GM21360 (cell line): ENCODE measurements at regions not wholly inside any gene's neighbourhood (a gene's known extent, or its start where the extent isn't known, plus 50 kb on each side); places are given as distances from the start of the nearest gene placed in this dataset.

ENCODE experiments used
- ATAC-seq: cut with Tn5 transposase; IDR thresholded peaks from one replicate; pipeline ENCODE4 v1.9.1; 2021; ENCODE audit warnings: mild to moderate bottlenecking, moderate library complexity; ENCODE audit not compliant: unreplicated experiment

DNA sequence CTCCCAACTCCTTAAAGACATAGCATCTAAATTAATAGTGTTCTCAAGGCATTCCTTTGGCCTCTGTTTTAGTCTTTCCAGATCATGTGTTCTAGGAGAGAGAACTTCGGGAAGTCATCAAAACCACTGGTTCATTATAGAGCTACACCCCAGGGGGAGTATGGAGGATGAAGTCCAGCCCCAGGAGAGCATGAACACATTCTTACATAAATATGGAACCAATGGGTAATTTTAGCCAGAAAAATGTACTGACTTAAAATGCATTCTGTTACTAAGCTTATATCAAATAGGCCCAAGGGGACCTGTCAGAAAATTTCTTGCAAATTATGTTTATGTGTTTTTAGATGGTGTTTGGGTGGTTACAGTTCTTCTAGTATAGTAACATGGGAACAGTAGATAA lies 165.2 kb downstream of the NTMT2 start:
- ATAC-seq, result no peak

DNA sequence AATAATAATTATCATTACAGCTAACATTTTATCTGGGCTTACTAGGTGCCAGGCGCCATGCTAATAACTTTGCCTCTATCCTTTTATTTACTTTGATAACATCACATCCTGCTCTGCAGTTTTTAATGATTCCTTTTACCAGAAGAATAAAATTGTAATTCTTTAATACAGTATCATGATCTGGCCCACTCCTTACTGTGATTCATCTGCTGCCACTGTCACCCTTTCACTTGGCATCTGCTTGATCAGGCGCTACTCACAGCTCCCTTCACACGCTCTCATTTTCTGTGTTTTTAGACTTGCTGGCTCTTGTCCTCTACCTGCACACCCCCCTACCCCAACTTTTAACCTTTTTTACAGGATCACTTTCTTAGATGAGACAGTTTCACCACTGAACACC lies 167.5 kb downstream of the NTMT2 start:
- ATAC-seq, result no peak

DNA sequence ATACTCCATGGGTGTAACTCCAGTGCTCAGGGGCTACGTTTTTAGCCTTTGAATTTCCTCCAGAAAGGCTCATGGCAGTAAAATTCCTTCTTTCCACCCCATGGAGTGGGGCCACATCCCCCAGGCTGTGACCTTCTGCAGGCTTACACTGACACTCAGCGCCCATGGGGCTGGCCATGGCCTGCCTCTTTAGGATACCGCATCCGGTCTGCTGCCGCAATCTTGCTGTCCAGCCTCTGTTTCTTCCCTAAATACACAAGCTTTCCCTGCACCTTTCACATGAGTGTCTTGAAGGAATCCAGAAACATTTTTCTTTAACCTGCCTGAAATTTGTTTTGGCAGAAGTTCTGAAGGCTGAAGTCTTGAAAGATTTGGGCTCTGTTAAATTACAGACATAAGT lies 170.5 kb downstream of the NTMT2 start:
- ATAC-seq, result no peak

DNA sequence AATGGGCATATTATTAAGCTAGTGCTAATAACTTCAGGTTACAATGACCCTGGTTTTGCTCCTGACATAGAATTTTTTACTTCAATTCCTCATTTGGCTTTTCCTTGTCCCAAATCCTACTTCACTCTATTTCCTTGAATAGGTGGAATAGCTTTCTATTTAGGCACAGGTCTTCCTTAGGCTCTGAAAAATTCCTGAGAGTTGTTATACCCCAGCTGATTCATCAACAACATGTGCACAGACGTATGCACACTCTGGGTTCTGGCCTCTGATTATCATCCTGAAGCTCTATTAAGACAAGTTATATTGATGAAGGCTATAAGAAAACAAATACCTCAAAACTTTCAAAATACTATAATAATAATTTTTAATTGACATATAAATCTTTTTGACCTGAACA lies 172.4 kb downstream of the NTMT2 start:
- ATAC-seq, result no peak

DNA sequence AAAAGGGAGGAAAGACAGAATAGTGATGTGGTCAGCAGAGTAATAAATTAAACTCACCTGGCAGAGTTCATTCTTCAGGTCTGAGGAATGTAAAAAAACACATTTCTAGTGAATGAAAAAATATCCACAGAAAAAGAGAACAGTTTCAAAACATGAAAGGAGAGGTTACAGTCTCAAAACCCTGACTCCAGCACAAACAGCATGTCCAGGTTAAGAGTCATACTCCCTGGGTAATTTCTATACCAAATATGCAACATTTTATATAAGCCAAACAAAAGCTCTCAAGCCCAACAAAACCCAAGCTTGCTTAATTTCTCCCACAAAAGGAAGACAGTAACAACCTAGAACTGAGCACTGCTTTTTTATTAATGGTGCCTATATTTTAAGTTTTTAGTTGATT lies 173.0 kb downstream of the NTMT2 start:
- no peak for ATAC-seq

DNA sequence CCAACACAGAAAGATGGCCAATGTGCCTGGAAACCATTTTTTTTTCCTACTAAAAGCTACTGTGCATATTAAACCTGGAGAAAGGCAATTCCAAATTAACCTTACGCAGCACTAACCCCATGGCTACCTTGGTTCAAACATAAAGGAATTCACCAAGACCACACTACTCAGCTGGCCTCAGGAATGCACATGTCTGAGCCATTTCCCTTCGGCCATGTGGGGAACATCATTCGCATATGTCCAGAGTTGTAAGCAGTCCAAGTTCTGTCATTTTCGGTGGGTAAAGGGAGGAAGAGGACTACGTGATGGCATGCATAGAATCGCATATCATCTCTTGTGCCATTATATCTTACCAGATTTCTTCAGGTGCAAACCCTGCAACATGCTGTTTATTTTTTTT lies 175.4 kb downstream of the NTMT2 start:
- ATAC-seq, result no peak

DNA sequence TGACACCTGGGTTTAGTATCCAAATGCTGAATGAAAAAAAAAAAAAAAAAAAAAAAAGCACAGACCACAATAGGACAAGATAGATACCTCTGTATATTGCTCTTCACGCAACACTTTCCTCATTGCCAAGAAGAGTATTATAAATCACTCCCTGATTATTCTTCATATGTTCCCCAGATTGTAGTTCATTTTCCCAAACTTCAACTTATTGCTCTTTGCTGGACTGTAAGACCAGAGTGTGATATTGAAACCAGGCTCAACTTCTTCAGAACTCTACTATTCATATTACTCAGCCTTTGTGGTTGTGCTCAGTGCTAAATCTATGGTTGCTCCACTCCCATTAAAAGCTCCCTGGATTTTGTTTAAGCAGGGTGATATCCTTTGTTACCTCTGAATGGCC lies 180.4 kb downstream of the NTMT2 start:
- no peak for ATAC-seq

DNA sequence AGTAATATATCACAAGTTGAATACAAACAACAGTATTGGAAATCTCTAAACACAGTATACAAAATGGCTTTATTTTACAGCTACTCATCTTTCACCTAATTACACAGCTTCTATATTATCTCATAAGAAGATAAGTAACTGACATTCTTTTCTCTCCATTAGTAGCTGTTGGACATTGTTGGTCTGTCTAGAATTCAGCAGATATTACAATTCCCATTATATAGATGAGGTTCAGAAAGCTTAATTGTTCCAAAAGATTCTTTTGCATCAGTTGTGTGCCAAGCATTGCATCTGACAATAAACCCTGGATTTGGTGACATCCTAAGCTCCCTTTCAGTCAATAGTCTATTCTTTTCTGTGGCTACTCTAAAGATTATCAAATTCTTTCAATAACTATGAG lies 187.0 kb downstream of the NTMT2 start:
- ATAC-seq, result no peak

DNA sequence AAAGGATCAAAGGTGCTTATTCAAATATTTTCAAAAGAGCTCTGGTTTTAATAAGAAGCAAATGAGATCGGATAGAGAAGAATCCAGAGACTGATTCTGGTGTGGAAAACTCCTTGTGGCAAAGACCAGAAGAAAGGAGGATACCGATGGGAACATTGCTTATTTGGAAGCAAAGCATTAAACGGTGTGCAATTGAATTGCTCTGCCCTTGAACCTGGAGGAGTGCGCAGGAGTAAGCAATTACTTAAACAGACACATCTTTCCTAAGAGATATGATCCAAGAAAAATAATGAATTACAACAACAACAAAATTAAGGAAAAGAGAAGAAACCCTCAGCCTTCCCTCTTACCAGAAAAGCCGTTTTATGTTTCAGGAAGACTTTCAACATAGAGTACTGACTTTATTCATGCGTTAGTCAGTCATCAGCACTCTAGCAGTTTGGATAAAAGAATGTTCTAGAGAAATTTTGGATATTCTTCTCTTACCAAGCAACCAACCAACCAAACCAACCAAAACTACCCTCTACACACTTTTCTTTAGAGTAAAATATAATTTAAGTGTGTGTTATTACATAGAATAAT lies 191.7 kb downstream of the NTMT2 start:
- no peak for ATAC-seq

DNA sequence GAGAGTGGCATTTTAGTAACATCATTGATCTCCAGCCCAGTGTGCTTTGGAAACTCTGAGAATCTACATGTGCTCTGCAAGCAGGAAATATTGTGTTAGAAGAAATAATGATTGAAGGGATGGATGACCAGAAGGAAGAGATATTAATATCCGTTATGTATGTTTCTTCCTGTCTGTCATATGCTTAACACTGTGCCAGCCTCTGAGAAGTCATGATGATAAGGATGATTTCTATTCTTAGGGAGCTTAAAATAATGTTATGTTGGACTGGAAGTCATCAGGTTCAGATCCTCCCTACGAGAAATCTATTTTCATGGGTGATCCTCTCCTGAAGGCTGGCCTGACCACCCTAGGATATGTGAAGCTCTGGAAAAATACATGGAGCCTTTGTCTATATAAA lies 192.4 kb upstream of the GORAB start:
- ATAC-seq, result no peak

DNA sequence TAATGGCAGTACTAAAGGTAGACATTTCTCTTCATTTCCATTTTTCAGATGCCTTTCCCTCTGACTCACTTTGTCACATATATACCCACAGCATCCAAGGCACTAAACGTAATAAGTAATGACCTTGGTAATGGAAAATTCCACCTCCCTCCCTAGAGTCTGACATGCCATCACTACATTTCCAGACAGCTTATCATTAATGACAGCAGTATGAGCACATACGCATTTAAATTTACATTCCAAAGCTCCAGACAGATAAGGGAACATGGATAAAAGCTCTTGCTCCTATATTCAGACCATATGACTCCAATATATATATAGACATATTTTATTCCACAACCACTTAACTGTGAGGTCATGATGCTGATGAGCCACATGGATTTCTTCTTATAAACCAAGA lies 191.7 kb upstream of the GORAB start:
- no peak for ATAC-seq

DNA sequence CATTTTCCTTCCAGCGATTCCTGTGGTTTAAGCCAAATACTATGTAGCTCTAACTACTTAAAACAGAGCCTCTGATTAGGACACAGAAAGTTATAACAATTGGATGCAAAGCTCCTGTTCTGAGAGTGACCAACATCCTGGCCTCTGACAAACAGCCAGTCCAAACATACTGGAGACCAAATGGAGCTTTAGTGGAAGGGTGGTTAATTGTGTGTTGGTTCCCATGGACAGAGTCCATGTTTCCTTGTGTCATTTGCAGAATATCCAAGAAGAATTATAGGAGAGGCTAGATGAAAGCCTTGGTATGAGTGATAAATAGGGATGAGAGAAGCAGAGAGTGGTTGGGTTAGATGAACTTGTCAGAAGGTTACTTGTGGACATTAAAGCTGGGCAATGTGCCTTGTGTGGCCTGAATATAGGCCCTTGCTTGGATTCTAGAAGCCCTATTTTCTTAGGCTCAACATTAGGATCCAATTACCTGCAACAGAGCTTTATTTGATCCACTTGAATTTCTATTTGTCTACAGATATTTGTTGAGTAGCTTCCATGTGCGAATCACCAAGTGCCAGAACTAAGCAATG lies 180.5 kb upstream of the GORAB start:
- ATAC-seq, result no peak

DNA sequence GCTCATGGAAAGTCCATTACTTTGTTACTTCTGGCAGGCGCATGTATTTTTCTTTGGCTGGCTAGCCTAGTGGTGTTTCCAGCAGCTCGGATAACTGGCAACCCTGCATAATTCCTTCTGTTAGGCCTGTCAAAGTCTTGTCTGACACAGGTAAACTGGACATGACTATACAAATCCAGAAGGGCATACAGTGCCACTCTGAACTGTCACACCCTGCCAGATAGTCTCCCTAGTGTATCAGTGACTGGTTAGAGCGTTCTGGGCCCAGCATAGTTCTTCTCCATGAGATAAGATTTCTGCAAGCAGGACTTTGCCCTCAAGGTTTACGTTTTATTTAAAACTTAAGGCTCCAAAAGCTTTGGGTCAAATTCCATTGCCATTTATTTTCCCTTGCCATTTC lies 177.7 kb upstream of the GORAB start:
- ATAC-seq, result no peak

DNA sequence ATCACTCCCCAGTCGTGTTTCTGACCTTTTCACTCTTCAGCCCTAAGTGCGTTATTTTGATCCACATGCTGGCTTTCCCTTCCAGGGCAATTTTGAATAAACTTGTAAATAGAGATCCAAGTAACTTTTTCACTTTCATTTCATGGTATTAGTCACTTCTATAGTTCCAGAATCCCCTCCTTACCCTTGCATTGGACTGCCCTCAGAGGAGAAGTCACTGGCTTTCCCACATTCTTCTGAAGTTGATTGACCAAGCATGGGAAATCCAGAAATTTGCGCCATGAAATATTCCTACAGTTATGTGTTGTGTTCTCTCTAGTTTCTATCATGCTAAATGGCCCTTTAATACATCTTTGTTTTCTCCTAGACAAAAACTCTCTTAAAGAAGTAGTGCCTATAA lies 177.3 kb upstream of the GORAB start:
- ATAC-seq, result no peak

DNA sequence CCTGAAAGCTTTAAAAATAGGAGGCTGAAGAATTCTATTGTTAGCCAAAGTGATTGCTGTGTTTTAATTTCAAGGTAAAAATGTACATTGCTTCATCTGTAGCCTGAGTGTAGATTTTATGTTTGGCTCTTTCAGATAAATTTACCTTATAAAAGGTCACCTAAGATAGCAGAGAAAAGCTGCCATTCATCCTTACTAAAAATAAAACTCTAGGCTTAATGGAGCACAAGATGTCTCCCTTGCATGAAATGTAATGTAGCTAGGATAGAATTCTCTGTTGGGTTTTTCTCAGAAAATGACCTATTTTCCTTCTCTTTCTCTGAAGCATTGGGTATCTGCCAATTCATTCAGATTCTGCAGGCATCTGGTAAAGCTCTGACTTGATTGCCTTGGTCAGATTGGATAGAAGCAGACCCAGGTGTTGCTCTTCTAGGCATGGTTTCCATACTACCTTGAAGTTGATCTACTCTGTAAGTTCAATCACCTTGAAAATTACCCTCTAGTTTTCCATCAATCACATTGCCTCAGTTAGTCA lies 176.6 kb upstream of the GORAB start:
- no peak for ATAC-seq

DNA sequence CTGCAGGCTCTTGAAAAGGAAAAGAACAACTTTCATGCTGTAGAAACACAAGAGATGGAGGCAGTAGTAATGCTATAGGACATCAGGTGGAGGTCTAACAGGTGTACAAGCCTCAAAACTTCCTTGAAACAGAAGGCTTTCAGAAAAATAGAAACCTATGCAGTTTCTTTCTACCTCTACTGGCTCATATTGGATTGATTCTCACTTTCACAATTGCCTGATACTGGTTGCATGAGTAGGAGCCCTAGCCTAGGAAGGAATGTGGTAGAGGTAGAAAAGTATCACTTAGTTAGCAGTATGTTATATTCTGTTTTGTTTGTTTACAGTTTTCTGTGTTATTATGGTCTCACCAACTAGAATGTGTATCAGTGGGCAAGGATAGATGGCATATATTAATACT lies 175.4 kb upstream of the GORAB start:
- no peak for ATAC-seq

DNA sequence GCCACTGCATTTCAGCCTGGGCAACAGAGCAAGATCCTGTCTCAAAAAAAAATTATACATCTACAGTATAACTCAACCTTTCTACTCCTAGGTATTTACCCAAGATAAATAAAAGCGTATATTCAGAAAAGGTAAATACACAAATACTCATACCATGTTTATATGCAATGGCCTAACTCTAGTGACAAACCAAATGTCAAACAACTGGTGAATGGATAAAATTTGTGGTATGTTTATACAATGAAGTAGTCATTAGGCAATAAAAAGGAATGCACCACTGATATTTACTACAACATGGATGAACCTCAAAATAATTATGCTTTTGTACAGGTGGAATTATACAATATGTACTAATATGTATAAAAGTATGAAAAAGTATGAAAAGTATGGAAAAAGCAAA lies 174.2 kb upstream of the GORAB start:
- no peak for ATAC-seq

DNA sequence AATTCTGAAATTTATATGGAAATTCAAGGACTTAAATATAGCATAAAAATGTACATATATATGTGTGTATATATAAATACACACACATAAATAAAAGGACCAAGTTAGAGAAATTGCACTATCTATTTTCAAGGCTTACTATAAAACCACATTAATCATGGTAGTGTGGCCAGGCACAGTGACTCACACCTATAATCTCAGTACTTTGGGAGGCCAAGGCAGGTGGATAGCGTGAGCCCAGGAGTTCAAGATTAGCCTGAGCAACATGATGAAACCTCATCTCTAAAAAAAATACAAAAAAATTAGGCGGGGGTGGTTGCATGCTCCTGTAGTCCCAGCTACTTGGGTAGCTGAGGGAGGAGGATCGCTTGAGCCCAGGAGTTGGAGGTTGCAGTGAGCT lies 171.4 kb upstream of the GORAB start:
- no peak for ATAC-seq

DNA sequence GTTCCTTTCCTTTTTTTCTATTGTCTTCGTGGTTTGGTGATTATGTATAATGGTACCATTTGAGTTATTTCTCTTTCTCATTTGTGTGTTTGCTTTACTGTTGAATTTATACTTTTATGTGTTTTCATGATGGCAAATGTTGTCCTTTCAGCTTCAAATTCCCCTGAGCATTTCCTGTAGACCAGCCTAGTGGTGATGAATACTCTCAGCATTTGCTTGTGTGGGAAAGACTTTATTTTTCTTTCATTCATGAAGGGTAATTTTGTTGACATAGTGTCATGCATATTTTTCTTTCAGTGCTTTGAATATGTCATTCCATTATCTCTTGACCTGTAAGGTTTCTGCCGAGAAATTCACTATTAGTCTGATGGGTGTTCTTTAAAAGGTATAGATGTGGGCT lies 166.6 kb upstream of the GORAB start:
- no peak for ATAC-seq

DNA sequence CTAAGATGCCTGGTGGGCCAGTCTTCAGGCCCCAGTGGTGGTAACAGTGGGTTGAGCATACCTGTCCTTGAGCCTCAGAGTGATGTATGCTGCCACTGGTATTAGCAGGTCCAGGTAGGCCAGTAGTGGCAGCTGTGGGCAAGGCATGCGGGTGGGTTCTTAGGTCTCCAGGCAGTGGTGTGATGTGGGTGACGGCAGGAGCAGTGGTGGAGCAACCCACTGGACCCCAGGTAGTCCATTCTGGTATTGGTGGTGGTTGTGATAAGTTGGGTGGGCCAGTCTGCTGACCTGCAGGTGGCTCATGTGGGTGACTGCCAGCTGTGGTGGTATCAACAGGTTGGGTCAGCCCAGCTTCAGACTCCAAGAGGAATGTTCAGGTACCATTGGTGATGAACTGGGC lies 165.0 kb upstream of the GORAB start:
- ATAC-seq, result no peak

DNA sequence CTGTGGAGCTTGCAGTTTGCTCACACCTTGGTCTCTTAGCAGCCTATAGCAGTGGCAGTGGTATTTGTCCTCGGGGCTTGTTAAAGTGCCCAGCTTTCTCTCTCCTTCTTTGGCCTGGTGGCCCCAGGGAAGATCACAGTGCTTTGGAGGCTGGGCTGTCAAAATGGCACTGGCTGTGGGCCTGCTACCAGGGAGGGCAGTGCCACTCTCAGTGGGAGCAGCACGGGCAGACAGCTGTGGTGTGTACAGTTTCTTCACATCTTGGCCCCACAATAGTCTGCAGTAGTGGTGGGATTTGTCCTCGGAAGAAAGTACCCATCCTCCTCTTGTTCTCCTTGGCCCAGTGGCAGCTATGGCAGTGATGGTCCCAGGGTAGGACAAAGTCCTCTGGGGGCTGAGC lies 164.4 kb upstream of the GORAB start:
- ATAC-seq, result no peak

DNA sequence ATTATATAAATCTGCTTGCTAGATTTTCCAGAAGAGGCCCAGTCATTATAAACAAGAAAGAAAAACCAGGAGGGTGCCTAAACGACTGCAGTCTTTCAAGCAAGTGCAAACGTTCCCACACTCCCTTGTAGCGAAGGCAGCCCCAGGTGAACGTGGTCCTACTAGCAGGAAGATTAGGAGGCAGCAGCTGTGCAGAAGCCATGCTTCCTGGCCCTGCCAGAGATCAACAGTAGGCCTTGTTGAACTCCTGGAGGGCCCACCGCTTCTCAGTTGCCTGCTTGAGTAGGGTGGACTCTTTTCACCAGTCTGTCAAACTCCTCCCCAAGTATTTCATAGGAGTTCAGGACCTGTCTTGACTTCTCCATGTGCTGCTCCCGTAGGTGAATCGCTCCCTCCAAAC lies 163.0 kb upstream of the GORAB start:
- no peak for ATAC-seq

DNA sequence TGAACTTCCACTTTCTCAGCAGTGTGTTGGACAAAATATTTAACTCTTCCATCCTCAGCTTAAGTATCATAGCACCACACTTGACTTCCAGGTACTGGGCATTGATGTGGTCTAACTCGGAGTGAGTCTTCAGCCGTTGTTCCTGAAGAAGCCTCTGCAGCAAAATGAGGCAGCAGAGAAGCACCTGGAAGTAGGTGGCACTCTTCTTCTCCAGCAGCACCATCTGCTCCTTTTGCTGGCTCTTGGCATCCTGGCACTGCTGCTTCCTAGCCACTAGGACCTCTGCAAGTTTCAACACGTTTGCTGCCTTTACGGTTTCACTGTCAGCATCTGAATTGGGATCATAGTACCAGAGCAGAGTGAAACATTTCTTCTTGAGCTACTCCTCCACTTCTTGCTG lies 162.5 kb upstream of the GORAB start:
- ATAC-seq, result no peak
